Gastroesophageal sphincter (tissue), 4 donors: ENCODE measurements at regions not wholly inside any gene's neighbourhood (a gene's known extent, or its start where the extent isn't known, plus 50 kb on each side); places are given as distances from the start of the nearest gene placed in this dataset.

Source experiments
- ATAC-seq: fragments of 150-250 bp; one replicate; pipeline ENCODE4 v1.9.1; 2016; ENCODE audit warnings: mild to moderate bottlenecking, moderate library complexity
- H3K27ac ChIP-seq, 4 donors: fragments of 200-600 bp; sonication (generic) in 3 of 4; 1 replicate in 3 of 4; 2 replicates in 1 of 4; pipeline ENCODE4 v1.5.1; 2016 to 2019
- H3K27me3 ChIP-seq: fragments of 200-600 bp; sonication (generic); one replicate; pipeline ENCODE4 v1.5.1; 2019
- H3K36me3 ChIP-seq, 2 donors: fragments of 200-600 bp; sonication (generic); one replicate each; pipeline ENCODE4 v1.5.1; 2019; ENCODE audit warnings: control low read depth in 1 of 2
- H3K4me1 ChIP-seq, 3 donors: fragments of 200-600 bp; sonication (generic); 1 replicate in 2 of 3; 2 replicates in 1 of 3; pipeline ENCODE4 v1.5.1; 2016 to 2019; ENCODE audit warnings: control low read depth in 2 of 3
- H3K4me3 ChIP-seq, 2 donors: fragments of 200-600 bp; sonication (generic); one replicate each; pipeline ENCODE4 v1.5.1; 2019; ENCODE audit warnings: mild to moderate bottlenecking in 1 of 2, moderate library complexity in 1 of 2
- H3K9me3 ChIP-seq, 3 donors: fragments of 200-600 bp; sonication (generic); one replicate each; pipeline ENCODE4 v1.5.1; 2017 to 2019; ENCODE audit warnings: control low read depth in 2 of 3
- CTCF ChIP-seq, 4 experiments: fragments of 200-600 bp in 2 of 4; fragments of 450-650 bp in 2 of 4; sonication (generic) in 1 of 4; IDR thresholded peaks; one replicate each; pipeline ENCODE4 v1.5.1; 2017 to 2019; ENCODE audit warnings: antibody characterized with exemption in 4 of 4, mild to moderate bottlenecking in 2 of 4, moderate library complexity in 2 of 4
- EP300 ChIP-seq: sonication (generic); formaldehyde crosslinking; IDR thresholded peaks from one replicate; pipeline ENCODE4 v1.6.1; 2017; ENCODE audit warnings: antibody characterized with exemption, mild to moderate bottlenecking
- POLR2A ChIP-seq, 2 donors: fragments of 450-650 bp; IDR thresholded peaks; one replicate each; pipeline ENCODE4 v1.6.1; 2017; ENCODE audit warnings: antibody characterized with exemption in 2 of 2, mild to moderate bottlenecking in 2 of 2, moderate library complexity in 1 of 2
- POLR2AphosphoS5 ChIP-seq: sonication (generic); formaldehyde crosslinking; IDR thresholded peaks from one replicate; pipeline ENCODE4 v1.6.1; 2017; ENCODE audit warnings: antibody characterized with exemption
- WGBS, 2 donors: methylation state at CpG; one replicate each; pipeline ENCODE4 v1.1.5; 2018; ENCODE audit warnings: low coverage in 1 of 2; 5-methylcytosine and 5-hydroxymethylcytosine counted together

GRCh38 chr9:95721061-95721531, 154.4 kb upstream of the ERCC6L2 start:
- TF ChIP-seq EP300 (no peak), CTCF (IDR thresholded peaks at IDR 0.05) (no peak), POLR2AphosphoS5 (no peak), POLR2A (IDR thresholded peaks at IDR 0.05) (no peak)
- Histone ChIP-seq H3K36me3 (no peaks in the 10 kb centered on the region), H3K4me1 (no peaks in the 10 kb centered on the region), H3K9me3 (peaks cover 0 to 5% (median 0%) of the 10 kb centered on the region in 3 donors), H3K4me3 (no peak overlapping the region), H3K27me3 (no peaks in the 10 kb centered on the region), H3K27ac (no peak overlapping the region)
- WGBS, 2 donors, result 83 to 86% methylated on average over 3 to 5 of the region's 5 CpGs
- ATAC-seq, result no peak

GRCh38 chr9:95720496-95720895, 155.0 kb upstream of the ERCC6L2 start:
- Histone ChIP-seq H3K27ac (no peak overlapping the region), H3K9me3 (peaks cover 0 to 5% (median 0%) of the 10 kb centered on the region in 3 donors), H3K27me3 (no peaks in the 10 kb centered on the region), H3K36me3 (no peaks in the 10 kb centered on the region), H3K4me1 (no peaks in the 10 kb centered on the region), H3K4me3 (no peak overlapping the region)
- no peak for ATAC-seq
- TF ChIP-seq POLR2A (IDR thresholded peaks at IDR 0.05) (no peak), POLR2AphosphoS5 (no peak), EP300 (no peak), CTCF (IDR thresholded peaks at IDR 0.05) (no peak)
- WGBS, 2 donors, result 97% methylated on average over 5 of the region's 6 CpGs; no CpG with 5 or more reads in 1 of the 2 donors

- no peaks in the 10 kb centered on the region for H3K27me3 ChIP-seq
- no peaks in the 10 kb centered on the region for H3K4me1 ChIP-seq
- no peak overlapping the region for H3K27ac ChIP-seq
- no peak for ATAC-seq
- no peak overlapping the region for H3K4me3 ChIP-seq
- TF ChIP-seq POLR2A (IDR thresholded peaks at IDR 0.05) (no peak), EP300 (no peak), POLR2AphosphoS5 (no peak), CTCF (IDR thresholded peaks at IDR 0.05) (no peak)
- 93 to 94% methylated on average over 5 to 8 of the region's 8 CpGs for WGBS, 2 donors
- peaks cover 0 to 5% (median 0%) of the 10 kb centered on the region in 3 donors for H3K9me3 ChIP-seq
- H3K36me3 ChIP-seq, result no peaks in the 10 kb centered on the region
Measured at GRCh38 chr9:95719354-95719753, 156.1 kb upstream of the ERCC6L2 start.

- H3K27me3 ChIP-seq, result no peaks in the 10 kb centered on the region
- H3K4me3 ChIP-seq, result no peak overlapping the region
- no peaks in the 10 kb centered on the region for H3K36me3 ChIP-seq
- TF ChIP-seq EP300 (no peak), POLR2A (IDR thresholded peaks at IDR 0.05) (no peak), CTCF (IDR thresholded peaks at IDR 0.05) (no peak), POLR2AphosphoS5 (no peak)
- ATAC-seq, result no peak
- peaks cover 0 to 5% (median 0%) of the 10 kb centered on the region in 3 donors for H3K9me3 ChIP-seq
- H3K27ac ChIP-seq, result no peak overlapping the region
- H3K4me1 ChIP-seq, result no peaks in the 10 kb centered on the region
Measured at GRCh38 chr9:95718263-95718662, 157.2 kb upstream of the ERCC6L2 start.

- Histone ChIP-seq H3K36me3 (no peaks in the 10 kb centered on the region), H3K4me3 (no peak overlapping the region), H3K27me3 (no peaks in the 10 kb centered on the region), H3K9me3 (peaks cover 0 to 5% (median 0%) of the 10 kb centered on the region in 3 donors), H3K4me1 (no peaks in the 10 kb centered on the region), H3K27ac (no peak overlapping the region)
- TF ChIP-seq CTCF (IDR thresholded peaks at IDR 0.05), result no peak
- no peak for TF ChIP-seq EP300
- TF ChIP-seq POLR2A (IDR thresholded peaks at IDR 0.05), result no peak
- no peak for TF ChIP-seq POLR2AphosphoS5
- 80 to 100% methylated on average over 1 to 2 of the region's 3 CpGs for WGBS, 2 donors
- no peak for ATAC-seq
Measured at GRCh38 chr9:95715868-95716435, 159.5 kb upstream of the ERCC6L2 start.
